Activated CD4-positive, alpha-beta T cell treated with anti-CD3 and anti-CD28 coated beads, Interleukin-2, amount 10 ng/mL, durations not matched to agents 24 days and 14 days (primary cell): ENCODE measurements at regions not wholly inside any gene's neighbourhood (a gene's known extent, or its start where the extent isn't known, plus 50 kb on each side); places are given as distances from the start of the nearest gene placed in this dataset.
A peak's percentile ranks its signal among the peaks of the same experiment; 100 is the strongest.

Experiments
- DNase-seq: peaks from one replicate; pipeline ENCODE4 v3.0.0; 2022
- H3K27ac Mint-ChIP-seq: one replicate; pipeline ENCODE4 v1.8.0; 2022; ENCODE audit warnings: mild to moderate bottlenecking, mixed read lengths
- H3K27me3 Mint-ChIP-seq: one replicate; pipeline ENCODE4 v1.8.0; 2022; ENCODE audit warnings: mixed read lengths
- H3K36me3 Mint-ChIP-seq: one replicate; pipeline ENCODE4 v1.8.0; 2022; ENCODE audit warnings: low read depth, mild to moderate bottlenecking, mixed read lengths
- H3K4me1 Mint-ChIP-seq: one replicate; pipeline ENCODE4 v1.8.0; 2021; ENCODE audit warnings: mixed read lengths
- H3K4me3 Mint-ChIP-seq: one replicate; pipeline ENCODE4 v1.8.0; 2022; ENCODE audit warnings: mild to moderate bottlenecking, moderate library complexity, mixed read lengths
- H3K9me3 Mint-ChIP-seq: one replicate; pipeline ENCODE4 v1.8.0; 2021; ENCODE audit warnings: mixed read lengths
- intact Hi-C: fragments of 100-400 bp; cut with micrococcal nuclease; formaldehyde crosslinking; loops from one replicate; pipeline ENCODE4 v1.15.1; 2023

- H3K4me1 Mint-ChIP-seq = no peaks in the 10 kb centered on the region
- intact Hi-C loops = no loop called here
Measured at GRCh38 chr4:15215109-15215508, 212.7 kb upstream of the C1QTNF7 start.

GRCh38 chr4:15226203-15226602 lies 201.6 kb upstream of the C1QTNF7 start:
- Mint-ChIP-seq H3K36me3 (no peaks in the 10 kb centered on the region), H3K27ac (no peak overlapping the region), H3K9me3 (no peaks in the 10 kb centered on the region), H3K27me3 (peaks cover 7% of the 10 kb centered on the region), H3K4me3 (no peak overlapping the region), H3K4me1 (no peaks in the 10 kb centered on the region)
- DNase-seq = no peak
- intact Hi-C loops = no loop called here

More at GRCh38 chr4:15215109-15215508, 212.7 kb upstream of the C1QTNF7 start:
- Mint-ChIP-seq H3K9me3 (no peaks in the 10 kb centered on the region), H3K36me3 (no peaks in the 10 kb centered on the region), H3K27me3 (peaks cover 15% of the 10 kb centered on the region), H3K4me3 (no peak overlapping the region), H3K27ac (no peak overlapping the region)
- no peak for DNase-seq

GRCh38 chr4:15231265-15232091 lies 196.4 kb upstream of the C1QTNF7 start:
- peaks cover 24% of the 10 kb centered on the region for H3K4me1 Mint-ChIP-seq

GRCh38 chr4:15232366-15233263 lies 195.2 kb upstream of the C1QTNF7 start:
- no peaks in the 10 kb centered on the region for H3K9me3 Mint-ChIP-seq
- no peaks in the 10 kb centered on the region for H3K36me3 Mint-ChIP-seq
- peaks cover 24% of the 10 kb centered on the region for H3K4me1 Mint-ChIP-seq
- H3K27ac Mint-ChIP-seq = peak overlapping the region; percentile 34
- peaks cover 1% of the 10 kb centered on the region for H3K27me3 Mint-ChIP-seq
- intact Hi-C loops = loop anchor here (5.0 kb wide), 2 partner anchors 230 to 770 kb away; partner anchors contain the start of gene CPEB2
- H3K4me3 Mint-ChIP-seq = peak overlapping the region; percentile 36
- DNase-seq = peak; percentile 50

More at GRCh38 chr4:15231265-15232091, 196.4 kb upstream of the C1QTNF7 start:
- intact Hi-C loops = loop anchor here (1.0 to 5.0 kb wide), 6 partner anchors 165 to 771 kb away; partner anchors contain the start of gene CPEB2
- Mint-ChIP-seq H3K36me3 (no peaks in the 10 kb centered on the region), H3K4me3 (no peak overlapping the region), H3K9me3 (no peaks in the 10 kb centered on the region), H3K27ac (no peak overlapping the region), H3K27me3 (peaks cover 1% of the 10 kb centered on the region)
- DNase-seq = peak; percentile 91

GRCh38 chr4:15233264-15233597 lies 194.6 kb upstream of the C1QTNF7 start:
- Mint-ChIP-seq H3K27me3 (peaks cover 1% of the 10 kb centered on the region), H3K9me3 (no peaks in the 10 kb centered on the region), H3K4me3 (peak overlapping the region; percentile 36), H3K36me3 (no peaks in the 10 kb centered on the region), H3K4me1 (peaks cover 24% of the 10 kb centered on the region), H3K27ac (peak overlapping the region; percentile 34)
- intact Hi-C loops = loop anchor here (5.0 kb wide), 2 partner anchors 231 to 769 kb away; partner anchors contain the start of gene CPEB2
- DNase-seq = peak; percentile 70

- intact Hi-C loops = loop anchor here (5.0 kb wide), 2 partner anchors 231 to 769 kb away; partner anchors contain the start of gene CPEB2
- H3K4me1 Mint-ChIP-seq = peaks cover 27% of the 10 kb centered on the region
- peaks cover 4% of the 10 kb centered on the region for H3K27me3 Mint-ChIP-seq
- peak overlapping the region; percentile 34 for H3K27ac Mint-ChIP-seq
- no peak for DNase-seq
- H3K4me3 Mint-ChIP-seq = peak overlapping the region; percentile 36
- H3K9me3 Mint-ChIP-seq = no peaks in the 10 kb centered on the region
- H3K36me3 Mint-ChIP-seq = no peaks in the 10 kb centered on the region
Measured at GRCh38 chr4:15233626-15234025, 194.2 kb upstream of the C1QTNF7 start.

GRCh38 chr4:15234116-15234855 lies 193.5 kb upstream of the C1QTNF7 start:
- H3K36me3 Mint-ChIP-seq = no peaks in the 10 kb centered on the region
- peaks cover 4% of the 10 kb centered on the region for H3K27me3 Mint-ChIP-seq
- intact Hi-C loops = loop anchor here (5.0 kb wide), 2 partner anchors 232 to 768 kb away; partner anchors contain the start of gene CPEB2
- H3K9me3 Mint-ChIP-seq = no peaks in the 10 kb centered on the region
- peaks cover 28% of the 10 kb centered on the region for H3K4me1 Mint-ChIP-seq
- no peak for DNase-seq
- peak overlapping the region; percentile 51 for H3K27ac Mint-ChIP-seq
- H3K4me3 Mint-ChIP-seq = peak overlapping the region; percentile 36

GRCh38 chr4:15234856-15235126 lies 193.0 kb upstream of the C1QTNF7 start:
- DNase-seq = no peak
- no peak overlapping the region for H3K27ac Mint-ChIP-seq
- peaks cover 2% of the 10 kb centered on the region for H3K27me3 Mint-ChIP-seq
- no peak overlapping the region for H3K4me3 Mint-ChIP-seq
- H3K4me1 Mint-ChIP-seq = peaks cover 28% of the 10 kb centered on the region
- H3K9me3 Mint-ChIP-seq = no peaks in the 10 kb centered on the region
- H3K36me3 Mint-ChIP-seq = no peaks in the 10 kb centered on the region
- intact Hi-C loops = loop anchor here (5.0 kb wide), 2 partner anchors 232 to 768 kb away; partner anchors contain the start of gene CPEB2

GRCh38 chr4:15235135-15235534 lies 192.7 kb upstream of the C1QTNF7 start:
- H3K36me3 Mint-ChIP-seq = no peaks in the 10 kb centered on the region
- intact Hi-C loops = no loop called here
- H3K4me3 Mint-ChIP-seq = no peak overlapping the region
- H3K9me3 Mint-ChIP-seq = no peaks in the 10 kb centered on the region
- H3K27me3 Mint-ChIP-seq = peaks cover 2% of the 10 kb centered on the region
- H3K4me1 Mint-ChIP-seq = peaks cover 28% of the 10 kb centered on the region
- DNase-seq = no peak
- no peak overlapping the region for H3K27ac Mint-ChIP-seq

GRCh38 chr4:15237648-15238230 lies 190.1 kb upstream of the C1QTNF7 start:
- H3K9me3 Mint-ChIP-seq = no peaks in the 10 kb centered on the region
- intact Hi-C loops = loop anchor here (1.0 to 2.0 kb wide), 3 partner anchors 159 to 413 kb away; no protein-coding TSS in a partner anchor
- peaks cover 2% of the 10 kb centered on the region for H3K27me3 Mint-ChIP-seq
- H3K36me3 Mint-ChIP-seq = no peaks in the 10 kb centered on the region
- no peak for DNase-seq
- no peak overlapping the region for H3K4me3 Mint-ChIP-seq
- peaks cover 22% of the 10 kb centered on the region for H3K4me1 Mint-ChIP-seq
- H3K27ac Mint-ChIP-seq = peak overlapping the region; percentile 45

- DNase-seq = peak; percentile 74
- no peaks in the 10 kb centered on the region for H3K36me3 Mint-ChIP-seq
- H3K27me3 Mint-ChIP-seq = peaks cover 2% of the 10 kb centered on the region
- intact Hi-C loops = loop anchor here (1.0 to 2.0 kb wide), 3 partner anchors 158 to 412 kb away; no protein-coding TSS in a partner anchor
- no peak overlapping the region for H3K27ac Mint-ChIP-seq
- H3K4me1 Mint-ChIP-seq = peaks cover 13% of the 10 kb centered on the region
- no peaks in the 10 kb centered on the region for H3K9me3 Mint-ChIP-seq
- no peak overlapping the region for H3K4me3 Mint-ChIP-seq
Measured at GRCh38 chr4:15238720-15239119, 189.1 kb upstream of the C1QTNF7 start.

- no peak overlapping the region for H3K4me3 Mint-ChIP-seq
- no peaks in the 10 kb centered on the region for H3K9me3 Mint-ChIP-seq
- peaks cover 5% of the 10 kb centered on the region for H3K4me1 Mint-ChIP-seq
- no peak for DNase-seq
- peaks cover 2% of the 10 kb centered on the region for H3K27me3 Mint-ChIP-seq
- intact Hi-C loops = loop anchor here (2.0 kb wide), 1 partner anchor 411 kb away; no protein-coding TSS in a partner anchor
- no peak overlapping the region for H3K27ac Mint-ChIP-seq
- no peaks in the 10 kb centered on the region for H3K36me3 Mint-ChIP-seq
Measured at GRCh38 chr4:15239866-15240265, 188.0 kb upstream of the C1QTNF7 start.

- Mint-ChIP-seq H3K27ac (no peak overlapping the region), H3K36me3 (no peaks in the 10 kb centered on the region), H3K9me3 (no peaks in the 10 kb centered on the region)
Measured at GRCh38 chr4:15240764-15241163, 187.1 kb upstream of the C1QTNF7 start.

More at GRCh38 chr4:15240764-15241163, 187.1 kb upstream of the C1QTNF7 start:
- peaks cover 2% of the 10 kb centered on the region for H3K27me3 Mint-ChIP-seq
- DNase-seq = no peak
- intact Hi-C loops = no loop called here
- H3K4me1 Mint-ChIP-seq = peaks cover 8% of the 10 kb centered on the region
- no peak overlapping the region for H3K4me3 Mint-ChIP-seq
